ENCODE measurements at regions not wholly inside any gene's neighbourhood (a gene's known extent, or its start where the extent isn't known, plus 50 kb on each side); places are given as distances from the start of the nearest gene placed in this dataset.
"Not testable (repeated sequence)": the region's sequence is repeated elsewhere in the genome, so short reads cannot be mapped to it uniquely, and the experiment has no call there.

- not testable (repeated sequence) for TF ChIP-seq NFRKB, SUZ12, SP1, PKNOX1 (IDR thresholded peaks at IDR 0.05)
Measured at GRCh38 chr2:16086136-16086535, 145.8 kb downstream of the MYCN start.
